ENCODE measurements at regions not wholly inside any gene's neighbourhood (a gene's known extent, or its start where the extent isn't known, plus 50 kb on each side); places are given as distances from the start of the nearest gene placed in this dataset.
"Not testable (repeated sequence)": the region's sequence is repeated elsewhere in the genome, so short reads cannot be mapped to it uniquely, and the experiment has no call there.

DNA sequence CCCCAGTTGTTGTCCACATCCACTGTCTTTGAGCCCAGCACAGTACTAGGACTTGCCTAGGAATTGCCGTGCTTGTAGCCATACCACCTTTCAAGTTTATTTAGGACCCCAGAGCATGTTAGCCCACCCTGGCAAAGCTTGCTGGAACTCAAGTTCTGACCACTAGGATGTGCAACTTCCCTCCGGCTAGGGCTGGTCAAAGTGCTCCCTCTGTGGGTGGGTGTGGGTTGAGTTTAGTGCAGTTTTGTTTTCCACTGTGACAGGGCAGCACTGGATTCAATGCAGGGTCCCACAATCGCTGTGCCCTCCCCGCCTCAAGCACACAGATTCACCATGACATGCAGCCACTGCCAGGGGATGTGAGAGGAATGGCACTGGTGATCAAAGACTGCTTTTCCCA lies 96.0 kb downstream of the RASGEF1B start:
- ATAC-seq, result no peak

DNA sequence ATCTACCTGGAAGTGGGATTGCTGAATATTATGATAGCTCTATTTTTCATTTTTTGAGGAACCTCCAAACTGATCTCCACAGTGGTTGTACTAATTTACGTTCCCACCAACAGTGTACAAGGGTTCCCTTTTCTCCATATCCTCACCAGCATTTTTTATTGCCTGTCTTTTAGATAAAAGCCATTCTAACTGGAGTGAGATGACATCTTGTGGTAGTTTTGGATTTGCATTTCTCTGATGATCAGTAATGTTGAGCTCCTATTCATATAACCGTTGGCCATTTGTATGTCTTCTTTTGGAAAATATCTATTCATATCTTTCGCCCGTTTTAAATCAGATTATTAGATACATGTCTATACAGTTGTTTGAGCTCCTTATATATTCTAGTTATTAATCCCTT lies 101.8 kb downstream of the RASGEF1B start:
- ATAC-seq, result no peak

DNA sequence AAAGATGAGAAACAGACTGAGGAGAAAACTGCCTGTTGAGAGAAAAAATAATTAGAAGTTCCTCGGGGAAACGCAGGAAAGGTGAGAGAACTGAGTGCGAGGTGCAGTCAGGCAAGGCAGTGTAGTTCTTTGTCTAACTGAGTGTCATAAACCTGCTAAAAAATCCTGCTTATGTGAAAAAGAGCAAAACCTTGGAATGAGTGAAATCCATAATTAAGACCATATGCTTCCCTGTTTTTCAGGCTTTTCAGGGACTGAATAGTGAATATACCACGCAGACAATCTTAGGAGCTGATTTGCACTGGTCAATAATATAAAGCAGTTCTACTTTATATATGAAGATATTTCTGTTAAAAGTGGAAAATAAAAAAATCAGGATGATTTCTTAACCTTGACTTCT lies 104.9 kb downstream of the RASGEF1B start:
- ATAC-seq, result no peak

DNA sequence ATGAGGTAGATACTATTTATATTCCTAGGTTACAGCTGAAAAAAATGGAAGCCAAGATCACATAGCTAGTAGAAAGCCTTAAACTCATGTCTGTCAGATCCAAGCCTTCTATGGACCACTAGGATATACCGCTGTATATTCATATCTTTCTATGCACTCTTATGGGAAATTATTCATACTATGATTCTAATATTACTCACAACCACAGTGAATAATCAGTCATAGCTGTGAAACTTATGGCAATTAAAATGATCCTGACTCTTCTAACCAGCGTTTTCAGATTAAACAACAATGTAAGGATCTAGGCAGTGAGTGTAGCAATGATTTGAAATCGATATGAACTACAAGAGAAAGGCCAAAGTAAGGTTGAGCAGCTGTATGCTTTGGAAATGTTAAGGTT lies 111.0 kb downstream of the RASGEF1B start:
- no peak for ATAC-seq

DNA sequence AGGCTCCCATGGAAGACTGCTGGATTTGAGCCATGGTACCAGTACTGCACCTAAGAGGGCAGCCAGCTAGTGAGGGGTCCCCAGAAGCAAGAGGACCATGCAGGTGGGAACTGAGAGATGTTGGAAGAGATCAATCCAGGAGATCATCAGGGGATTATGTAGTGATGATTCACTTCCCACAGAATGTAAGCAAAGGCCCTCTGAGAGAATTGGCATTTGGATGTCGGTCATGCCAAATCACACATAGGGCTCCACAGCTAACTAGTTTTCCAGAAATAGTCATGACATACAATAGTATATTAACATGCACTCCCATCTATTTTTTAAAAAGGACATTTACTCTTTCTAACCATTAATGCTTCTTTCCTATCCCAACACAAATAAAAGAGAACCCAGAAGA lies 112.5 kb downstream of the RASGEF1B start:
- ATAC-seq, result no peak

DNA sequence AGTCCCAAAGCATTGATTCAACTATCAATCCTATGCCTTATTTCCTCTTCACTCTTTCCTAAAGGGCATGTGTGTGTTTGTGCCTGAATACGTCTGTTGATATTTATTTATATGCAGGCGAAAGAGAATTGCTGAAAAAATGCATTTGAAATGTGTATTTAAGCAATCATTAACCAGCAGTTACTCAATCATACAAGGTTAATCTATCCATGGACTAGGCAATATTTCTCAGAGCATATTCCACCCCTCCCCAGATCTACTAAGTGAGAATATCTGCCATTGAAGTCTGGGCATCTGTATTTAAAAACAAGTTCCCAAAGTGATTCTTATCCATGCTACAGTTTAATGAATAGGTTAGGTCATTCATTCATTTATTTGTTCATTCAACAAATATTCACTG lies 113.6 kb downstream of the RASGEF1B start:
- no peak for ATAC-seq

DNA sequence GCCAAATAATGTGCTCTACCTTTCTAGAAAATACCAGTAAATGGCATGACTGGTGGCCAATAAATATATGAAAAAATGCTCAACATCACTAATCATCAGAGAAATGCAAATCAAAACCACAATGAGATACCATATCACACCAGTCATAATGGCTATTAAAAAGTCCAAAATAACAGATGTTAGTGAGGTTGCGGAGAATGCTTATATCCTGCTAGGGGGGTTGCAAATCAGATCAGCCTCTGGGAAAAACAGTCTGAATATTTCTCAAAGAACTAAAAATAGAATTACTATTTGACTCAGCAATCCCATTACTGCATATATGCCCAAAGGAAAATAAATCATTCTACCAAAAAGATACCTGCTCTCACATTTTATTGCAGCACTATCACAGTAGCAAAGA lies 115.1 kb downstream of the RASGEF1B start:
- no peak for ATAC-seq

DNA sequence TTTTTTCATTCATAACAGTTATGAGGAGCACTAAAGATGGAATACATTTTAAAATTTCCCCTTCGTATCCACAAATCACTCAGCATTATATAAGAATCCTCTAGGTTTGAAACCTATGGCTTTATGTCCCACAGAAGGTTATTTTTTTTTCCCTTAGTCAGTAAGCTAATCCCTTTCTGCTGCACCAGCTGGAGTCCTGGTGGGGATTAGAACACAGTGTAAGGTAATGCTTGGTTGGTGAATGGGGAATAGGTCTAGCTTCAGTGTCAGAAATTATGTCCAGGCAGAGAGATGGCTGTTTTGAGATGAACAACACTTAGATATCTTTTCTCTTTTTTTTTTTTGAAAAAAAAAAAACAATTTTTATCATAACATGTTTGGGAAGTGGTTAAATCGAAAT lies 116.6 kb downstream of the RASGEF1B start:
- no peak for ATAC-seq

DNA sequence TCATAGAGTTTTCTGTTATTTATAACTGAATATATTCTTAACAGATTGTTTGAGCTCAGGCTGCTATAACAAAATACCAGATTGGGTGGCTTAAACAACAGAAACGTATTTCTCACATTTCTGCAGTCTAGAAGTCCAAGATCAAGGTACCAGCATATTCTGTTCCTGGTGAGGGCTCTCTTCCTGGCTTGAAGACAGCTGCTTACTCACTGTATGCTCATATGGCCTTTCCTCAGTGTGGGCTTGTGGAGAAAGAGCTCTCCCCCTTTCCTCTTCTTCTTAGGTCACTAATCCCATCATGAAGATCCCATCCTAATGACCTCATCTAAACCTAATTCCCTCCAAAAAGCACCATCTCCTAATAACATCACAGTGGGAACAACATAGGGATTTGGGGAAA lies 117.8 kb downstream of the RASGEF1B start:
- ATAC-seq, result no peak

DNA sequence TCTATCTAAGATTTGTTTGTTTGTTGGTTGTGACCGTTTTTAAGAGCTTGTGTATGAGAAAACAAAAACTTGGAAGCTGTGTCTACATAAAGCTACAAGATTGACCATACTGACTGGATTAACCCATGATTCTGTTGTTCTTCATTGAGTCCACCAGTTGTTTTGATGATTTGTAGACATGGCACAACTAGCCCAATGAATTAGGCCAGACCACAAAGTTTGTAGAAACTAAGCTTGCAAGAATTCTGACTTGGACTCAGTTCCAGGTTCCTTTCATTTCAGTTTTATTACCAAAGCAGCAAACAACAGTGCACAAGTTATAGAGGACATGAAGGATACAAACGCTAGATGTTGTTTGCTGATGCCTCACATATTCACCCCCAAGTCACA lies 119.3 kb downstream of the RASGEF1B start:
- ATAC-seq, result no peak

DNA sequence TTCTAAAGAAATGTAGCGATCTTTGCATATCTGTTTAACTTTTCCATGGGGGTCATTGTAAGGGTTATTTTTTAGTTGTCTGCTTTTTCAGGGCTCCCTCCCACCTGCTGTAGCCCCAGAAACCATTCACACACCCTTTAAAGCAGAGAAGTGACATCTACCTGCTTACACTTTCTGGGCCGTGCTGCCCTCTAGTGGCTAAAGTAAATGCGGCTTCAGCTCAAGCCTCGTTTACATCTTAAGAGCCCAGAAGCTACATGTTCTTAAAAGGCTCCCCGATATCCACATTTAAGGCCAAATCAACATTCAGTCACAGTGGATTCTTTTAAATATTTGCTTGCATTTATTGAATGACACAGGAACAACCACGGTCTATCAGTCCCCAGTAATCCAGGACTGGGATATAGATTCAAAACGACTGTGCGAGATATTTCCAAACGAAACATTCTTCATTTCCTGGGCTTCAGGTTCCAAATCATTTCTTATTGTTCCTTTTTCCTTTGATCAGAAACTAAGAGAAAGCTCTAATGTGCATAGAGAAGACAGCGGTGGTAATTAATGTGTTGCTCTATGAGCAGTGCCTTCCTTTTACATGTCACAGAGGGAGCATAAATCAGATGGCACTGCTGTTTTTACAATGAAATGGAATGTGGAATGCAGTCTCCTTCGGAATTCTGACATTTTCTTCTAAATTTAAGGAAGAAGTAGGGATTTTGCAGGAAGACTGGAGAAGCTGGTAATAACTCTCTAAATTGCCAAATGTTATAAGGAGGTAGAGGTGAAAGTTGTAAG lies 119.9 kb downstream of the RASGEF1B start:
- peak; percentile 58 for ATAC-seq

DNA sequence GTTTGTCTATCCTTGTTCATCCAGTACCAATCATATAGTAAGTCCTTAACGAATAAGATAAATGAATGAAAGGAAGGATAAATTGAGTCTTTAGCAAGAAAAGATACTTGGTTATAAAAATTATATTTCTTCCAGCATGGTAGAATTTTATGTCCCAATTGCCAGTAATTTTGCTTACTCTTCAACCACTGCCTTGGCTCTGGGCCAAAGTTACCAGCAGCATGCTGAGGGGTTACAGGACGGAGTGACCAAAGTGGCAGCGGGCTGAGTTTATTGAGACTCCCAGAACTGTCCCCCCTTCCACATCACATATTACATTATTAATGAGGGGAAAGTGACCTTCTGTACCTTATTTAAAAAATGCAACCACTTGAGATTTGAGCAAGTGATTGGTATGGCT lies 121.7 kb downstream of the RASGEF1B start:
- no peak for ATAC-seq

DNA sequence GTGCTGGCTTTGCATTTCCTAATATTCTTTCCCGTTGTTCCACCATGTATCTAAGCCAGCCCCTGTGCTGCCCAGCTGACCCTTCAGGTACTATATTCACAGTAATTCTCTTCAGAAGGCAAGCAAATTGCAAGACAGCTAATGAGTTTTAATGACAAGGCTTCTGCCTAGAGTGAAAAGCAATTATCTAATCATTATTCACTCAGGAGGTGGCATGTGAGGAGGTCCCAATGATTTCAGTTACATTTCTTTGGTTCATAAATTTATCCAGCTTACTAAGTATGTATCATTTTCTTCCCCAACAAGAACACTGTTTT lies 123.0 kb downstream of the RASGEF1B start:
- no peak for ATAC-seq

DNA sequence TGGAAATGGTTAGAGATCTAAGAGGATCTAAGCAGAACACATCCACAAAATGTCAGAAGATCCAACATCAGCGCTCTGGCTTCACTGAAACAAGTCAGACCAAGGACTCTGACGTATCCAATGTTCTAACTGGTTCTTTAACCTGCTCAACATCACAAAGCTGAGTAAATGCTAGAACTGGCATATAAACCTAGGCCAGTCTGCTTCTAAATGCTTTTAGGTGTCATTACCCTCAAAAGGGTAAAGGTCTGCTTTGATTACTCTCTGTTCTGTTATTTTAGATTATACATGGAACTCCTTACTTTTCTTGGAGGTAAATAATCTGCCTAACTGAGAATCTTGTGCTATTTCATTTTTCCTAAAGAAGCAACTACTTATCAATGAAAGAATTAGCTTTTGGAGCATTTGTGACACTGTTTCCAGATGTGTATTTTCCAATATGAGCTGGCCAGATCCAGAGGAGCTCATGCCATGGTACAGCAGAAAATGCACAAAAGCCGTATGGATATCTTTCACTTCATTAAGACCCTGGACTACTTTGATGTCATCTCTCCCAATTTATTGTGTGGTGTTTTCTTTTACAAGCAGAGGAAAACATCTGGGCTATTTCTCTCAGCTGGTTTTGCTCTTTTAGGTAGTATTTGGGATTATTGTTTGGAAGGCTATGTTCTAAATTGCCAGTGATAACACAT lies 123.5 kb downstream of the RASGEF1B start:
- no peak for ATAC-seq

DNA sequence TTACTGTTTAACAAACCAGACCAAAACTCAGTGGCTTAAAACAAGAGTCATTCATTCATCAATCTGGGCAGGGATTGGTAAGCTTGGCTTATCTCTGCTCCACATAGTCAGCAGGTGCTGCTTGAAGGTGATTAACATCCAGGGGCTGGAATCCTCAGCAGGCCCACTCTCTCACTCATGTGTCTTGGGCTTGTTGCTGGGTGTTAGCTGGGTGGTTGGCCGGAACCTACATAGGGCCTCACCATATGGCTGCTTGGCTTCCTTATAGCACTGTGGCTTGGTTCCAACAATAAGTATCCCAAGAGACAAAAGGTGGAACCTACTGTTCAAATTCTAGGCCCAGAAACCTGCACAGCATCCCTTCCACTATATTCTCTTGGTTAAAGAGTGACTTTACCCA lies 125.0 kb downstream of the RASGEF1B start:
- no peak for ATAC-seq

DNA sequence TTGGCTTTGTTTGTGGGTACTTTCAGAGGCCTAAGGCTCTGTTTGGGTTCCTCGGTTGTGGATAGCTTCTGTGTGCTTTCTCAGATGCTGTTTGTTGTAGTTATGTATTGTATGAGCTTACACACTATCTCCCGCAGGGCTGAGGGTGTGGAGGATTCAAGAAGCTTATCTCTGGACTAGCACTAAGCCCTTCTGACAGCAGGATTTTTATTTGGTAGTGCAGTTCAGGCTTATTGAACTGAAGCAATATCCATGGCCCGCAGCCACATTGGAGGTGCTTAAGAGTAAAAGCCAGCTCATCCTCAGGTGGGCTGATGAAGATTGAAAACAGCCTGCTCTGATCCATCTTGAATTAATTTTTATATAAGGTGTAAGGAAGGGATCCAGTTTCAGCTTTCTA lies 128.2 kb downstream of the RASGEF1B start:
- no peak for ATAC-seq

DNA sequence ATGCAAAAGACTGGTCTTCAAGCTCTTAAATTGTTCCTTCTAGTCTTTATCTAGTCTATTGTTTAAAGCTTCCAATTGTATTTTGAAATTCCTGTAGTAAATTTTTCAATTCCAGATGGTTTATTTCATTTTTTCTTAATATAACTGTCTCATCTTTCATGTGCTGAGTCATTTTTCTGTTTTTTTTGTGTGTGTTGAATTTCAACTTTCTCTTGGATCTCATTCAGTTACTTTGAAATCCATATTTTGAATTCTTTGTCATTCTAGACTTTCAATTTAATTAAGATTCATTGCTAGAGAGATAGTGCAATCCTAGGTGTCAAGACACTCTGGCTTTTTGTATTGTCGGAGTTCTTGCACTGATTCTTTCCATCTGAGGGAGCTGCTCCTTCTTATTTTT lies 128.0 kb upstream of the PRKG2 start:
- no peak for ATAC-seq

DNA sequence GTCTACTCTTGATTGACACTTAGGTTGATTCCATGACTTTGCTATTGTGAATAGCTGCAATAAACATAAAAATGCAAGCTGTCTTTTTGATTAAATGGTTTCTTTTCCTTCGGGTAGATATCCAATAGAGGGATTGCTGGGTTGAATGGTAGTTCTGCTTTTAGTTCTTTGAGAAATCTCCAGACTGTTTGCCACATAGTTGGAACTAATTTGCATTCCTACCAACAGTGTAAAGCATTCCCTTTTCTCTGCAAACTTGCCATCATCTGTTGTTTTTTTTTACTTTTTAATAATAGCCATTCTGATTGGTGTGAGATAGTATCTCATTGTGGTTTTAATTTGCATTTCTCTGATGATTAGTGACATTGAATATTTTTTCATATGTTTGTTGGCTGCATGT lies 122.2 kb upstream of the PRKG2 start:
- no peak for ATAC-seq

DNA sequence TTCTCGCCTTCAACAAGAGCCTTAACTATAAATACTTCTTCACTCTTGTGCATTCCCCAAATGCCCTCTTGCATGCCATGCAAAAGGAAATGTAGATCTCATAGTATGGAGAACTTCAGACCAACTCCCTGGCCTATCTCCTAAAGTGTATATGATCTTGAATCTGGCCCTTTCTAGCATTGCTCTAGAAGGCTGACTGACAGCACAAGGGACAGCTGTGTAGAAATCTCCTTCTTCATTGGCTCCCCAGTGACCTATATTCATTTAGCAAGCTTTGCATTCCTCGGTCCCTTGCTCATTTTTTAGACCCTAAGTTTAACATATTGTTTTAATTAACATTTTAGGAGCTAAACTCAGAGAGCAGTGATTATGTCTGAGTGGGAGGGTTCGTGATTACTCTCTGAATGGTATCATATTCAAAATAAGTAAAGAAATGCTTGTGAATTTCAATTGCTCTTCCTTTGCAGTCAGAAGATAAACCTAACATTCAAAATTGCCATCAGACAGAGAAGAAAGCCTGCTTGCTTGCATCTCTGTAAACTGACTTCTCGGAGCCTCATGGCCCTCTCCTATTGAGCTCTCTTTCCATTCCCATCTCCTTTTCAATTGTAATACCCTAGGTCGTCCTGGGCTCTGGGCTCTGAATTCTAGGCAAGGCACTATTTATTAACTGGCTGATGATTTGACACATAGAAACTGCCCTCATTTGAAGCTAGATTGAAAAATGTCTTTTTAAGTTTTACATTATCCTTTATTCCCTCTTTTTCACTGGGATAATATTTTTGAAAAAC lies 120.3 kb upstream of the PRKG2 start:
- no peak for ATAC-seq

DNA sequence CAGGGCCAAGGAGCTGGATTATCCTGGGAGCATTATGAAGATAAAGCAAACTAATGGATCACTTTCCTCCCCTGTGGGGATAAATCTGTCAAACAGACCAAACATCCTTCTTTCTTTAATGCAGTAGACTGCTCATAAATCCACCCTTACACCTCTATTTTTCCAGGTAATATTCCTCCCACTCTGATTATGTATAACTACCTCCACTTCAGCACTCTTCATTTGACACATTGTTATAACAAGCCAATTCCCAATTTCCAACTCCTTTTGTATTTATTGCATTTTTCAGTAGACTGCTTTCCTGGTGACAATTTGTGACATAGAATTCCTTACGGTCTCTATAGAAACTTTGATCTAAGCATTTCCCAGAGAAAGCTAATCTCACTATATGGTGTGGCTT lies 115.0 kb upstream of the PRKG2 start:
- ATAC-seq, result no peak

DNA sequence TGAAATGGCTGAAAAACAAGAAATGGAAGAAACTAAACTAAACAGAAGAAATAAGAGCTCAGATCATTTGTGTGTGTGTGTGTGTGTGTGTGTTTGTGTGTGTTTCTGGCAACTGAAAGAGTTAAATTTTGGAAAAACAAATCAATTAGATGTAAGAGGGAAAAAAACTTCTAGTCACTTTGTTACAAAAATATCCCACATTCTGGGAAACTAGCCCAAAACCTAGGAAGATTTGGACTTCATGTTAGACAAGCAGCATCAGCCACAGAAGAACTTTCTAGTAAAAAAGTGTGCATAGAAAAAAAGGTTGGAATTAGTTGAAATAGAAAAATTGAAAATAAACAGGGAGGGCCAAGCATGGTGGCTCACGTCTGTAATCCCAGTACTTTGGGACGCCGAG lies 111.6 kb upstream of the PRKG2 start:
- ATAC-seq, result no peak

DNA sequence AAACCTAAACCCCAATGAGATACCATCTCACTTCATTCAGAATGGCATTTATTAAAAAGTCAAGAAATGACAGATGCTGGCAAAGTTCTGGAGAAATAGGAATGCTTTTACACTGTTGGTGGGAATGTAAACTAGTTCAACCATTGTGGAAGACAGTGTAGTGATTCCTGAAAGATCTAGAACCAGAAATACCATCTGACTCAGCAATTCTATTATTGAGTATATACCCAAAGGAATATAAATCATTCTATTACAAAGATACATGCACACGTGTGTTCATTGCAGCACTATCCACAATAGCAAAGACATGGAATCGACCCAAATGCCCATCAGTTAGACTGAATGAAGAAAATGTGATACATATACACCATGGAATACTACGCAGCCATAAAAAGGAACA lies 109.6 kb upstream of the PRKG2 start:
- ATAC-seq, result not testable (repeated sequence)

DNA sequence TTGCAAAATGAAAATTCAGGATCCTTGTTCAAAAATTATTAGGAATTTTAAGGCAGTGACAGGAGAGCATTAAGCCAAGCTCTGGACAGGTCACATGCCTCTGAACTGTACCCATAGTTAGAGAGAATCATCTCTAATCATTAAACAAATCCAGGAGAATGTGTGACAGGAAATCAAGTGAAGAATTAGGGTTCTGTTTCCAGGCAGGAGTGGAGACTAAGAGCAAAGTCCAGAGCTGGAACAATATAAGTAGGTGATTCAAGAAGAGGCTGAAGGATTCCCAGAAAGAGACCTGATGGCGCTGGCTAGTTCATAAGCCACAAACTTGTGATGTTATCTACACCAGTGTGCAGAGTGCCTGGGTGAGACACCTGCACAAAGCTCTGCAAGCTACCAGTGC lies 104.6 kb upstream of the PRKG2 start:
- ATAC-seq, result no peak

DNA sequence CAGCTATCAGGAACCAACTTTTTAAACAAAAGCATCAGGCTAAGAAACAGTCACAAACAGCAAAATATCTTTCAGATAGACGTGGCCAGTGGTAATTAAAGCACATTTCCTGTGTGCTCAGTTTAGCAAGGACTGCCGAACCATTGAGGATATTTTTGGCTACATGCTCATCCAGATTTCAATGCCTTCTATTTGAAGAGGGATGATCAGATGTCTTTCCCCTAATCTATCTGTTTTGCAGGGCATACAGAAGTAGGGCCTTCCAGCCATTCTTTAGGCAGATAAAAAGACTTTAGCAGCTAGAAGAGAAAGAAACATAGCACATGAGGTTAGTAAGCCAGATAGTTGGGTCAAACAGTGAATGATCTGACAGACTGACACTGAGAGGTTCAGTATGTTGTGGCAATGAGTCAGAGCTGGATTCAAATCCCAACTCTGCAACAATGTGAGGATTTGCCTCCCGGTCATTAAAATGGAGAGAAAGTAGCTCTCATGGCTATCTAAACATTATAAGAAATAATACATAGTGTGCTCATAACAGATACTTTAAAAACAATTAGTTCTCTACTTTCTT lies 100.0 kb upstream of the PRKG2 start:
- no peak for ATAC-seq

Measured in esophagus mucosa (tissue), 1 donor.